ENCODE measurements at regions not wholly inside any gene's neighbourhood (a gene's known extent, or its start where the extent isn't known, plus 50 kb on each side); places are given as distances from the start of the nearest gene placed in this dataset.

DNA sequence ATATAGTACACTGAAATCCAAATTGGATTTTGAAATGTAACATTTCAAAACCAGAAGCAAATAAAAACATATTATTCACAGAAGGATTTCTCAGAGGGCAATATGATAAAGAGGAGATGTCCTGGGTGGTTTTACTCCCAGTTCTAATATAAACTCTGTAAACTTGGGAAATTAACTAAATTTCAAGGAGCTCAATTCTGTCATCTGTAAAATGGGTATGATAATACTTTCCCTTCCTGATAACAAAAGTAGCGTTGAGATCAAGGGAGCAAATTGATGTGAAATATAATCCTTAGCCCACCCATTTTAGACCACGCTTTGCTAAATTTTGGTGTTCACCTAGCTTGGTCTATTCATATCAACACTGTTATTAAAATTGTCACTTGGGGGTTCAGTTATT lies 192.5 kb upstream of the BTG1 start:
- H3K4me3 ChIP-seq (ENCODE audit: low read depth in 1 of 2, low read length in 2 of 2): no peak overlapping the region
- no peak overlapping the region for H3K9ac ChIP-seq (ENCODE audit: low read length)
- no peaks in the 10 kb centered on the region for H3K27me3 ChIP-seq (ENCODE audit: control insufficient read depth in 1 of 2, insufficient read depth in 2 of 2, low read length in 2 of 2)
- no peaks in the 10 kb centered on the region for H3K36me3 ChIP-seq (ENCODE audit: insufficient read depth, low read length)
- H3K27ac ChIP-seq (ENCODE audit: low read depth, low read length): no peak overlapping the region
- no peaks in the 10 kb centered on the region for H3K4me1 ChIP-seq (ENCODE audit: insufficient read depth, low read length)
- no peaks in the 10 kb centered on the region for H3K9me3 ChIP-seq (ENCODE audit: low read length)

DNA sequence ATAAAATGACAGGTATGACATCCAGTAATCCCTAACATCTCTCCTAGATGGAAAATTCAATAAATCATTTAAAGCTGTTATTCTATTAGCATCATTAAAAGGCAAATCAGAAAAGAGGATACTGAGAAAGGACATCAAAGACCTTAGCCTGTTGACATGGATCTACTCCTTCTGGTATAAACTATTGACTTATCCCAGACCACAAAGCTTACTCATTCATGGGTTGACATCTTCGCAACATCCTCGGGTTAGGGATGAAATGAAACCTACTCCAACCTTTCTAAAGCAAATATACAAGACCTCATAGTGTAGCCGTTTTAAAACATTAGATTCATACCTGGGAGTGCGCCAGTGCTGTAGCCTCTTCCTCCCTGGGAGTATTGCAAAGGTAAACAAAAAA lies 191.5 kb upstream of the BTG1 start:
- H3K4me1 ChIP-seq (ENCODE audit: insufficient read depth, low read length): no peaks in the 10 kb centered on the region
- no peaks in the 10 kb centered on the region for H3K36me3 ChIP-seq (ENCODE audit: insufficient read depth, low read length)
- no peak overlapping the region for H3K27ac ChIP-seq (ENCODE audit: low read depth, low read length)
- H3K9ac ChIP-seq (ENCODE audit: low read length): no peak overlapping the region
- no peaks in the 10 kb centered on the region for H3K27me3 ChIP-seq (ENCODE audit: control insufficient read depth in 1 of 2, insufficient read depth in 2 of 2, low read length in 2 of 2)
- no peak overlapping the region for H3K4me3 ChIP-seq (ENCODE audit: low read depth in 1 of 2, low read length in 2 of 2)
- no peaks in the 10 kb centered on the region for H3K9me3 ChIP-seq (ENCODE audit: low read length)

DNA sequence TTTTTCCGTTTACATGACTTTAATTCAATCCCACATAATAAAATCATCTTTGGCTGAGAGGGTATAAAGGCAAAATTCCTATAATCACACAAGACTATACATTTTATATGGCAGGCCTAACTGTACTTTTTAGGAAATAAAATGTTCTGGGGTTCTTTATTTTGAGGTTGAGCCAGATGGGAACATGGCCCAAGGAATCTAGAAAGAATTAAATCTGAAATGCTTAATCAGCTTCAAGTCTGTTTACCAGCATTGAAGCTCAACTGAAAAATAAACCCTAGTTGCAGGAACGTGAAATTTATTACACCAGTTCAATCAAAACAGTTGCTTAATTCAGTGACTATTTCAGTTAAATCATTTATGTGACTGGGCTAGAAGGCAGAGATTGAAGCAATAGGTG lies 191.0 kb upstream of the BTG1 start:
- no peak overlapping the region for H3K4me3 ChIP-seq (ENCODE audit: low read depth in 1 of 2, low read length in 2 of 2)
- no peaks in the 10 kb centered on the region for H3K27me3 ChIP-seq (ENCODE audit: control insufficient read depth in 1 of 2, insufficient read depth in 2 of 2, low read length in 2 of 2)
- no peak overlapping the region for H3K9ac ChIP-seq (ENCODE audit: low read length)
- H3K4me1 ChIP-seq (ENCODE audit: insufficient read depth, low read length): no peaks in the 10 kb centered on the region
- H3K27ac ChIP-seq (ENCODE audit: low read depth, low read length): no peak overlapping the region
- H3K36me3 ChIP-seq (ENCODE audit: insufficient read depth, low read length): no peaks in the 10 kb centered on the region
- H3K9me3 ChIP-seq (ENCODE audit: low read length): no peaks in the 10 kb centered on the region

DNA sequence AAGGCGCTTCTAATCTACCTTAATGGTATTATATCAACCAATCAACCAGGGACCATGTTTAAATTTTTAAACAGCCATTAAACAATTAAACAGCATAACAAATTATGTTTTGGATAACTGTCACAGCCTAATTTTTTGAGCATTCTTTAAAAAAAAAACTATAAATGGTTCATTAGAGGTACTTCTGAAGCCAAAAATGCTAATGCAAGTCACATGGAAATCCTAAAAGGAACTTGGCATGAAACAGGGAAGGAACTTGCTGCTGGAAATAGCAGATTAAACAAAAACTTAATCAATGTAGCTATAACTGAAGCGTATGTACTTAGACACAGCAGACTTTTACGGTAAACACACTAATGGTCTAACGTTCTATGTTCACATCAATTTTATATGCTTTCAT lies 190.2 kb upstream of the BTG1 start:
- H3K9me3 ChIP-seq (ENCODE audit: low read length): no peaks in the 10 kb centered on the region
- H3K4me3 ChIP-seq (ENCODE audit: low read depth in 1 of 2, low read length in 2 of 2): no peak overlapping the region
- H3K4me1 ChIP-seq (ENCODE audit: insufficient read depth, low read length): no peaks in the 10 kb centered on the region
- H3K36me3 ChIP-seq (ENCODE audit: insufficient read depth, low read length): no peaks in the 10 kb centered on the region
- no peak overlapping the region for H3K9ac ChIP-seq (ENCODE audit: low read length)
- H3K27ac ChIP-seq (ENCODE audit: low read depth, low read length): no peak overlapping the region
- H3K27me3 ChIP-seq (ENCODE audit: control insufficient read depth in 1 of 2, insufficient read depth in 2 of 2, low read length in 2 of 2): no peaks in the 10 kb centered on the region

DNA sequence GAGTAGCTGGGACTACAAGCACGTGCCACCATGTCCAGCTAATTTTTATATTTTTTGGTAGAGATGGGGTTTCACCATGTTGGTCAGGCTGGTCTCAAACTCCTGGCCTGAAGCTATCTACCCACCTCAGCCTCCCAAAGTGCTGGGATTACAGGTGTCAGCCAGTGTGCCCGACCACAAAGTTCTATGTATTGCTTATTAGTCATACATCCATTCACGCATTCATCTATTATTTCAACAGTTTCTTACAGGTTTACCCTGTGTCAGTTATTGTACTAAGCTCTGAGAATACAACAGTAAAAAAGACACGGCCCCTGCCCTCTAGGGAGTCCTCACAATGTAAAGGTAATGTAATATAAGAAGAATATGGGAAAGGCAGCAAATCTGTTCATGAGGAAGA lies 188.9 kb upstream of the BTG1 start:
- no peaks in the 10 kb centered on the region for H3K9me3 ChIP-seq (ENCODE audit: low read length)
- no peak overlapping the region for H3K9ac ChIP-seq (ENCODE audit: low read length)
- no peaks in the 10 kb centered on the region for H3K4me1 ChIP-seq (ENCODE audit: insufficient read depth, low read length)
- no peaks in the 10 kb centered on the region for H3K36me3 ChIP-seq (ENCODE audit: insufficient read depth, low read length)
- H3K27me3 ChIP-seq (ENCODE audit: control insufficient read depth in 1 of 2, insufficient read depth in 2 of 2, low read length in 2 of 2): no peaks in the 10 kb centered on the region
- H3K27ac ChIP-seq (ENCODE audit: low read depth, low read length): no peak overlapping the region
- no peak overlapping the region for H3K4me3 ChIP-seq (ENCODE audit: low read depth in 1 of 2, low read length in 2 of 2)

DNA sequence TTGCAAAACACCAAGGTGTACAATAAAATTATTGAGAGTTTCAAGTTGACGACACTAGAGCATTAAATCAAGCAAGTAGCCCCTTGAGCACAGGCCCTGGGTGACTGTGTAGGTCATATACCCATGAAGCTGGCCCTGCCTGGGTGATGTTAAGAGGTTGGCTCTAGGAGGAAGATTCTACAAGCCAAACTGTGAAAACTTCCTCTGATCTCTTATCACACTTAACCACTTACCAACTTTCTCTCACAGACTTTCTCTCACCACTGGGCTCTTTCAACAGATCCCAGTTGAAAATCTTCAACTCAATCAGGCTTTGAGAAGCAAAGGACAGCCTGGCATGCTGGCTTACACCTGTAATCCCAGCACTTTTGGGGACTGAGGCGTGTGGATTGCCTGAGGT lies 186.9 kb upstream of the BTG1 start:
- no peaks in the 10 kb centered on the region for H3K27me3 ChIP-seq (ENCODE audit: control insufficient read depth in 1 of 2, insufficient read depth in 2 of 2, low read length in 2 of 2)
- no peaks in the 10 kb centered on the region for H3K36me3 ChIP-seq (ENCODE audit: insufficient read depth, low read length)
- H3K4me3 ChIP-seq (ENCODE audit: low read depth in 1 of 2, low read length in 2 of 2): no peak overlapping the region
- no peaks in the 10 kb centered on the region for H3K9me3 ChIP-seq (ENCODE audit: low read length)
- no peaks in the 10 kb centered on the region for H3K4me1 ChIP-seq (ENCODE audit: insufficient read depth, low read length)
- no peak overlapping the region for H3K27ac ChIP-seq (ENCODE audit: low read depth, low read length)
- no peak overlapping the region for H3K9ac ChIP-seq (ENCODE audit: low read length)

DNA sequence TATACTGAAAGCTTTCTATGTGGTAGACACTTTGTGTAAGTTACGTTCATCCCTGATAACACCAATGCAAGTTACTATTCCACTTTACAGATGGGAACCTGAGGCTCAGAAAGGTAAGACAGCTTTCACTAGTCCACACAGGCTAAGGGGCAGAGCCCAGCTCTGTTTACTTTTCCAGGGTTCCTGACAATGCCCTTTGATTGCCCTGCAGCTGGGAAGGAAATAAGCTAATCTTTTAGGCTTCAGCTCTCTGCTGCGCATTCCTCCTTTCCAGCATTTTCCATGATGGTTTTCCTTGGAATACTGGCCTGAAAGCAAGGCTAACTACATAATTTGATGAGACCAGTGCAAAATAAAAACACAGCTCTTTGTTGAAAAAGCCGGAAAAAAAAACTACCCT lies 185.7 kb upstream of the BTG1 start:
- H3K9me3 ChIP-seq (ENCODE audit: low read length): no peaks in the 10 kb centered on the region
- H3K27ac ChIP-seq (ENCODE audit: low read depth, low read length): no peak overlapping the region
- H3K36me3 ChIP-seq (ENCODE audit: insufficient read depth, low read length): no peaks in the 10 kb centered on the region
- no peaks in the 10 kb centered on the region for H3K27me3 ChIP-seq (ENCODE audit: control insufficient read depth in 1 of 2, insufficient read depth in 2 of 2, low read length in 2 of 2)
- no peak overlapping the region for H3K4me3 ChIP-seq (ENCODE audit: low read depth in 1 of 2, low read length in 2 of 2)
- no peak overlapping the region for H3K9ac ChIP-seq (ENCODE audit: low read length)
- H3K4me1 ChIP-seq (ENCODE audit: insufficient read depth, low read length): no peaks in the 10 kb centered on the region

DNA sequence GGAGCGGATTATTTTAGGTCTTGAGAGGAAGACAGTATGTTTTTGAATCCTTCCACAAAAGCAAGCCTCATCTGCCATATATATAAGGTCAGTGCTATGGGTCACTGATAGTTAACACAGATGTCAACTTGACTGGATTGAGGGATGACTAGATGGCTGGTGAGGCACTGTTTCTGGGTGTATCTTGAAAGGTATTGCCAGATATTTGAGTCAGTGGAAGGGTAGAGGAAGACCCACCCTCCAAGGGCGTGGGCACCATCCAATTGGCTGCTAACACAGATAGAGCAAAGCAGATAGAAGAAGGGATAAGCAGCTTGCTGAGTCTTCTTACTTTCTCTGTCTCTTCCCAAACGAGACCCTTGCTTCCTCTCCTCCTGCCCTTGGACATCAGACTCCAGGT lies 185.0 kb upstream of the BTG1 start:
- no peaks in the 10 kb centered on the region for H3K9me3 ChIP-seq (ENCODE audit: low read length)
- no peak overlapping the region for H3K27ac ChIP-seq (ENCODE audit: low read depth, low read length)
- H3K4me3 ChIP-seq (ENCODE audit: low read depth in 1 of 2, low read length in 2 of 2): no peak overlapping the region
- H3K27me3 ChIP-seq (ENCODE audit: control insufficient read depth in 1 of 2, insufficient read depth in 2 of 2, low read length in 2 of 2): no peaks in the 10 kb centered on the region
- no peak overlapping the region for H3K9ac ChIP-seq (ENCODE audit: low read length)
- H3K36me3 ChIP-seq (ENCODE audit: insufficient read depth, low read length): no peaks in the 10 kb centered on the region
- no peaks in the 10 kb centered on the region for H3K4me1 ChIP-seq (ENCODE audit: insufficient read depth, low read length)

DNA sequence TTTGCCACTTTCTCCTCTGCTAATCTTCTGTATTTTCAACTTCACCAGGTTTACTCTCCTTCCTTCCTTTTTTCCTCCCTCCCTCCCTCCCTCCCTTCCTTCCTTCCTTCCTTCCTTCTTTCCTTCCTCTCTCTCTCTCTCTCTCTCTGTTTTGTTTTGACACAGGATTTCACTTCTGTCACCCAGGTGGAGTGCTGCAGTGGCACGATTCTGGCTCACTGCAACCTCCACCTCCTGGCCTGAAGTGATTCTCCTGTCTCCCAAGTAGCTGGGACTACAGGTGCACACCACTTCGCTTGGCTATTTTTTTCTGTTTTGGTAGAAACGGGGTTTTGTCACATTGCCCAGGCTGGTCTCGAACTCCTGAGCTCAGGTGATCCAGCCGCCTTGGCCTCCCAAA lies 181.2 kb upstream of the BTG1 start:
- Histone ChIP-seq H3K9ac (ENCODE audit: low read length) (no peak overlapping the region), H3K27me3 (ENCODE audit: control insufficient read depth in 1 of 2, insufficient read depth in 2 of 2, low read length in 2 of 2) (no peaks in the 10 kb centered on the region), H3K36me3 (ENCODE audit: insufficient read depth, low read length) (no peaks in the 10 kb centered on the region), H3K4me3 (ENCODE audit: low read depth in 1 of 2, low read length in 2 of 2) (no peak overlapping the region), H3K4me1 (ENCODE audit: insufficient read depth, low read length) (no peaks in the 10 kb centered on the region), H3K27ac (ENCODE audit: low read depth, low read length) (no peak overlapping the region), H3K9me3 (ENCODE audit: low read length) (no peaks in the 10 kb centered on the region)

DNA sequence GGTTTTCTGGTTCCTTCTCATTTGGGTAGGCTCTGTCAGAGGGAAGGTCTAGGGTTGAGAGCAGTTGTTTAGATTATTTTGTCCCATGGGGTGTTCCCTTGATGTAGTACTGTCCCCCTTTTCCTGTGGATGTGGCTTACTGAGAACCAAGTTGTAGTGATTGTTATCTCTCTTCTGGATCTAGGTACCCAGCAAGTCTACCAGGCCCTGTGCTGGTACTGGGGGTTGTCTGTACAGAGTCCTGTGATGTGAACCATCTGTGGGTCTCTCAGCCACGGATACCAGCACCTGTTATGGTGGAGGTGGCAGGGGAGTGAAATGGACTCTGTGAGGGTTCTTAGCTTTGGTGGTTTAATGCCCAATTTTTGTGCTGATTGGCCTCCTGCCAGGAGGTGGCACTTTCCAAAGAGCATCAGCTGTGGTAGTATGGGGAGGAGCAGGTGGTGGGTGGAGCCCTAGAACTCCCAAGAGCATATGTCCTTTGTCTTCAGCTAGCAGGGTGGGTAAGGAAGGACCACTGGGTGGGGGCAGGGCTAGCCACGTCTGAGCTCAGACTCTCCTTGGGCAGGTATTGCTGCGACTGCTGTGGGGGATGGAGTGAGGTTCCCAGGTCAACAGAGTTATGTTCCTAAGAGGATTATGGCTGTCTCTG lies 179.3 kb upstream of the BTG1 start:
- no peak overlapping the region for H3K9ac ChIP-seq (ENCODE audit: low read length)
- no peaks in the 10 kb centered on the region for H3K27me3 ChIP-seq (ENCODE audit: control insufficient read depth in 1 of 2, insufficient read depth in 2 of 2, low read length in 2 of 2)
- no peaks in the 10 kb centered on the region for H3K4me1 ChIP-seq (ENCODE audit: insufficient read depth, low read length)
- H3K9me3 ChIP-seq (ENCODE audit: low read length): no peaks in the 10 kb centered on the region
- H3K4me3 ChIP-seq (ENCODE audit: low read depth in 1 of 2, low read length in 2 of 2): no peak overlapping the region
- H3K27ac ChIP-seq (ENCODE audit: low read depth, low read length): no peak overlapping the region
- H3K36me3 ChIP-seq (ENCODE audit: insufficient read depth, low read length): no peaks in the 10 kb centered on the region

DNA sequence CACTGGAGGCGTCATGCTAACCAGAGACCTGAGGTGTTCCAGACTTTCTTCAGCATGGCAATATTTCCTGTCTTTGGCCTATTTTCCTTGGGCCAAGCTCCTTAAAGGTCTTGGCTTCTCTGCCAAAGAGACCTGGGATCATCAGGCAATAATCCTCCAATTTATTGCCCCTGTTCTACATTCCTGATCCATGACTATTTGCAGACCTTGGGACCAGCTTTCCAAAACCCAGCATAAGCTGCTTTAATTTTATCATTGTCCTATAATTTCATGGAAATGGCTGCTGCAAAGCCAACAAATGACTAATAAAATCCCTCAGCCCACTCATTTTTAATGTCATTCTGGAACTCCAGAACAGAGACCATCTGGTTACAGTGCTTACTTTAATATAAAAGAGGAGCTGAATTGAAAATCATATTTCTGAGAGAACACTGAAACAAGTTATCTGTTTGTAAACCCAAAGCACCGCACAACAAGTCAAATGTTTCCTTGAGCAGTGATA lies 166.9 kb upstream of the BTG1 start:
- Histone ChIP-seq H3K36me3 (ENCODE audit: insufficient read depth, low read length) (no peaks in the 10 kb centered on the region), H3K27me3 (ENCODE audit: control insufficient read depth in 1 of 2, insufficient read depth in 2 of 2, low read length in 2 of 2) (no peaks in the 10 kb centered on the region), H3K4me1 (ENCODE audit: insufficient read depth, low read length) (peaks cover 9% of the 10 kb centered on the region), H3K9ac (ENCODE audit: low read length) (no peak overlapping the region), H3K4me3 (ENCODE audit: low read depth in 1 of 2, low read length in 2 of 2) (no peak overlapping the region), H3K9me3 (ENCODE audit: low read length) (no peaks in the 10 kb centered on the region), H3K27ac (ENCODE audit: low read depth, low read length) (no peak overlapping the region)

DNA sequence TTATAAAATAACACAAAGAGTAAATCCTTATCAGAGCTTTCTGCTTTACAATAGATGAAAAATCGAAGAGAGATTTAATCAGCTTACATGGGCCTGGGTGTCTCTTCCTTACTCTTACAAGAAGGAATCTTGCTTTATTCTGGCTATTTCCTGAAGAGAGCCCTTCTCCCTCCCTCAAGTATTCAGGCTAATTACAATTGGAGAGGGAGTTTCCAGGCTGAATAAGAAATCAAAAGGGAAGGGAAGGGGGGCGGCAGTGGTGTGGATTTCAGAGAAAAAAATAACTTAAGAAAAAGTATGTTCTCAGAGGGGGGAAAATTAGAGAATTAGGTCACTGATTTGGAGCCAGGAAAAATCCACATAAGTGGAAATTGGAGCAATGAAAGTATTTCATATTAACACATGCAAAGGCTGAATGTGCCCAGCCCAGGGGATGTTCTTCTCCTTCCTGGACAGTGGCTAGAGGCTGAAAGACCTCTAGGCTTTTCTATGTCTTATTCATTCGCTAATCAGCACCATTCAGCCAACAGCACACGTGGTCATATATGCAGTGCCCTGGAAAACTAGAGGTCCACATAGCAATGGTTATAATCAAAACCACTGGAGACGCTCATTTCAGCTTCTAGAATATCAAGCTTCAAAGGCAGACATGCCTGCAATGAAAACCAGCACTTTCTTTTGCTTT lies 158.9 kb upstream of the BTG1 start:
- no peak overlapping the region for H3K27ac ChIP-seq (ENCODE audit: low read depth, low read length)
- H3K27me3 ChIP-seq (ENCODE audit: control insufficient read depth in 1 of 2, insufficient read depth in 2 of 2, low read length in 2 of 2): no peaks in the 10 kb centered on the region
- H3K4me3 ChIP-seq (ENCODE audit: low read depth in 1 of 2, low read length in 2 of 2): no peak overlapping the region

More for the DNA sequence above, 158.9 kb upstream of the BTG1 start:
- Histone ChIP-seq H3K36me3 (ENCODE audit: insufficient read depth, low read length) (no peaks in the 10 kb centered on the region), H3K9me3 (ENCODE audit: low read length) (no peaks in the 10 kb centered on the region), H3K9ac (ENCODE audit: low read length) (no peak overlapping the region), H3K4me1 (ENCODE audit: insufficient read depth, low read length) (no peaks in the 10 kb centered on the region)

Data from muscle layer of colon (tissue), 2 donors.